Upper lobe of right lung (tissue), 1 donor: ENCODE measurements at regions not wholly inside any gene's neighbourhood (a gene's known extent, or its start where the extent isn't known, plus 50 kb on each side); places are given as distances from the start of the nearest gene placed in this dataset.

ENCODE experiments used
- ATAC-seq: fragments of 200-7000 bp; cut with Tn5 transposase; one replicate; pipeline ENCODE4 v1.9.1; 2020; ENCODE audit warnings: mild to moderate bottlenecking, moderate library complexity
- DNase-seq: peaks from one replicate; pipeline ENCODE4 v3.0.0-alpha.2; 2020
- H3K27ac ChIP-seq: fragments of 200-600 bp; one replicate; pipeline ENCODE4 v1.8.0; 2022
- H3K27me3 ChIP-seq: fragments of 200-600 bp; one replicate; pipeline ENCODE4 v1.8.0; 2022; ENCODE audit warnings: mild to moderate bottlenecking
- H3K36me3 ChIP-seq: fragments of 200-600 bp; one replicate; pipeline ENCODE4 v1.8.0; 2022
- H3K4me1 ChIP-seq: fragments of 200-600 bp; one replicate; pipeline ENCODE4 v1.8.0; 2022
- H3K4me3 ChIP-seq: fragments of 200-600 bp; one replicate; pipeline ENCODE4 v1.8.0; 2022; ENCODE audit warnings: mild to moderate bottlenecking
- H3K9me3 ChIP-seq: fragments of 200-600 bp; one replicate; pipeline ENCODE4 v1.8.0; 2022
- intact Hi-C: fragments of 100-400 bp; cut with DNase I; formaldehyde crosslinking; loops from one replicate; pipeline ENCODE4 v1.11.0; 2022
- TF ChIP-seq, protein P1 (sequence below): fragments of 200-600 bp; IDR thresholded peaks from one replicate; pipeline ENCODE4 v1.8.0; 2022; ENCODE audit warnings: antibody characterized with exemption
- donor health status: DM: no; HTN: yes; CAD: no; lungs with severe emphysema.

DNA sequence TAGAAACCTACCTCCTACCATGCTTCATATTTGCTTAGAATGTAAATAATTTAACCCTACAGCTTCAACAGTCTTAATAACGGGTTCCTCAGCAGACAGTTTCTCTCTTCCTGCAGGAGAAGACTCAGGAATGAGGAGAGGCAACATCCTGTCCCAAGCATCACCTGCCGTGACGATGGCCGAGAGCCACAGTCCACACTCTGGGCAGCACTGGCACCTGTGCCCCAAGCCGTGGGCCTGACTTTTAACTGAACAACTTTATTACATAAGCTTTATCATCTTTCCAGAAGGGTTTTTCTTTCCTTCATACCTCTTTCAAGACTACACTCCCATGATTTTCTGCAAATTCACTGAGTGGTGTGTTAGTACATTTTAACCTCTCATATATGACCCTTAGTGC is 856.0 kb downstream of the GALR1 start:
- no peak overlapping the region for H3K4me3 ChIP-seq
- no peaks in the 10 kb centered on the region for H3K27me3 ChIP-seq
- no peaks in the 10 kb centered on the region for H3K4me1 ChIP-seq
- no peak overlapping the region for H3K27ac ChIP-seq
- DNase-seq (no peak), ATAC-seq (no peak)
- no peaks in the 10 kb centered on the region for H3K36me3 ChIP-seq
- TF ChIP-seq, protein P1, sequence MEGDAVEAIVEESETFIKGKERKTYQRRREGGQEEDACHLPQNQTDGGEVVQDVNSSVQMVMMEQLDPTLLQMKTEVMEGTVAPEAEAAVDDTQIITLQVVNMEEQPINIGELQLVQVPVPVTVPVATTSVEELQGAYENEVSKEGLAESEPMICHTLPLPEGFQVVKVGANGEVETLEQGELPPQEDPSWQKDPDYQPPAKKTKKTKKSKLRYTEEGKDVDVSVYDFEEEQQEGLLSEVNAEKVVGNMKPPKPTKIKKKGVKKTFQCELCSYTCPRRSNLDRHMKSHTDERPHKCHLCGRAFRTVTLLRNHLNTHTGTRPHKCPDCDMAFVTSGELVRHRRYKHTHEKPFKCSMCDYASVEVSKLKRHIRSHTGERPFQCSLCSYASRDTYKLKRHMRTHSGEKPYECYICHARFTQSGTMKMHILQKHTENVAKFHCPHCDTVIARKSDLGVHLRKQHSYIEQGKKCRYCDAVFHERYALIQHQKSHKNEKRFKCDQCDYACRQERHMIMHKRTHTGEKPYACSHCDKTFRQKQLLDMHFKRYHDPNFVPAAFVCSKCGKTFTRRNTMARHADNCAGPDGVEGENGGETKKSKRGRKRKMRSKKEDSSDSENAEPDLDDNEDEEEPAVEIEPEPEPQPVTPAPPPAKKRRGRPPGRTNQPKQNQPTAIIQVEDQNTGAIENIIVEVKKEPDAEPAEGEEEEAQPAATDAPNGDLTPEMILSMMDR, result no peak
- intact Hi-C loops, result no loop called here
- no peaks in the 10 kb centered on the region for H3K9me3 ChIP-seq

DNA sequence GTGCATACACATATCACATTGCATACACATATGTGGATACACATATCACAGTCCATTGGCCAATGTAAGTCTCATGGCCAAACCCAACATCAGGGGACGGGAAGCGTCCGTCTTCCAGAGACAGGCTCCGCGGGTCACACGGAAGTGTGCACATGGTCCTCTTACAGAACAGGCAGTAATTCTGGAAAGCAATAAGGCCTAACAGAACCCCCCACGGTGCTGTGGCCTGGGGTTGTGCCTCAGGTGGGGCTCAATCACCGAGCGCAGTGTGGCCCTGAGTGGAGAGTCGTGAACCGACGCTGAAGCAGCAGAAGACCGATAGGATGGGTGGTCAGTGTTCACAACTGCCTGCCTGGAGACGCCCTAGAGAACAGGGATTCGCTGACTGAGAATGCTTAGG is 857.3 kb downstream of the GALR1 start:
- no peaks in the 10 kb centered on the region for H3K36me3 ChIP-seq
- H3K27me3 ChIP-seq, result no peaks in the 10 kb centered on the region
- no peaks in the 10 kb centered on the region for H3K4me1 ChIP-seq
- ATAC-seq (no peak), DNase-seq (no peak)
- intact Hi-C loops, result no loop called here
- no peaks in the 10 kb centered on the region for H3K9me3 ChIP-seq
- no peak overlapping the region for H3K27ac ChIP-seq
- TF ChIP-seq, protein P1, result no peak
- no peak overlapping the region for H3K4me3 ChIP-seq

DNA sequence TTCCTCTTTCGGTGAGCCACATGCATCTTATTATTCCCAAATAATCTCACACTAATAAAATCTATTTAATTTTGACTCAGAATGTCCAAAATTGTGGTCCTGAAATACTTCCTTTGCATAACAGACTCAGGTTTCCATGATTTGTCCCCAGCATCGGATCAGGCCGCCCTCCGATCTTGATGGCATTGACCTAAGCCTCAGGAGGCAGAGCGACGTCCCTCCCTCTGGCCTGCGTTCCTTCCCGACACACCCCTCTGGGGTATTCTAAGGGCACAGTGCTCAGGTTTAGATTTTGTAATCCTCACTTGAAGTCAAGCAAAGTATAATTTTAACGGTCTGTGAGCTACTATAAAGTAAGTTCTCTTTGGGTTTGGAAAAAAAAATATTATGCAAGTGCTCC is 857.7 kb downstream of the GALR1 start:
- Histone ChIP-seq H3K27me3 (no peaks in the 10 kb centered on the region), H3K9me3 (no peaks in the 10 kb centered on the region), H3K36me3 (no peaks in the 10 kb centered on the region), H3K4me3 (no peak overlapping the region), H3K4me1 (no peaks in the 10 kb centered on the region), H3K27ac (no peak overlapping the region)
- DNase-seq, result no peak
- intact Hi-C loops, result no loop called here
- TF ChIP-seq, protein P1, result no peak
- ATAC-seq, result peak; percentile 72

GRCh38 chr18:78108554-78108953 is 858.9 kb downstream of the GALR1 start:
- Histone ChIP-seq H3K4me3 (no peak overlapping the region), H3K9me3 (no peaks in the 10 kb centered on the region), H3K4me1 (no peaks in the 10 kb centered on the region), H3K27me3 (no peaks in the 10 kb centered on the region), H3K36me3 (no peaks in the 10 kb centered on the region), H3K27ac (no peak overlapping the region)
- intact Hi-C loops, result no loop called here
- ATAC-seq (peak; percentile 9), DNase-seq (no peak)
- TF ChIP-seq, protein P1, result no peak

DNA sequence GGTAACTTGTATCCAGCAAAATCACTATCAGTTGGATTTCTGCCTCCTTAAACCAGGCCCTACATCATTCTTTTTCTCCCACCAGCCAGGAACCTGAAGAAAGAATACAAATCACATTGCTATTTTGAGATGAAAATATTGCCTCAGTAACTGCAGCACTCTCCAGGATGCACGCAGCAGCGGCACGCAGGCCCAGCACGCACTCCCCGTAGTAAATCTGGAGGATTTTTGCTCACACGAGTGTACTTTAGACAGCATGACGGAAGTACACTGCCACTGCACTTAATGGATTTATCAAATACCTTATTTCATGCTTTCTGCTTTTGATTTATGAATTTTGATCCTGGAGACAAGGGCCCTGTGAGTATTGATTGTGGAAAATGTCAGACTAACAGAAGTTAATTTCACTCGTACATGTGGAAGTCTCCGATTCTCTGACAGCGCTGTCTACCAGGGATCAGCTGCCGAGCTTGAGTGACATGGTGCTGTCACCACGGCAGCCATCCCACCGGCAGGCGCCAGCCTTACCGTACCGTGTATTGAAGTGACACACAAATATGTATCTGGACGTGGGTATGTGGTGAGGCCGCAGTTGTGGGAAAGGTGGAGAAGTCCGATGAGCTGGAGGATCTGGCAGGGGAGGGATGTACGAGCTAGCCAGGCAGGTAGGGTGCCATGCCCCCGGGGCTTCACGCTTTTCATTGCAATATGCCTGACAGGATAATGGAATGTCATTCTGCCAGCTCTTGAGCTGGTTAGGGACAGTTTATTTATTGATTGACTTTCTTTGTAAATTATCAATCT is 863.7 kb downstream of the GALR1 start:
- H3K27me3 ChIP-seq, result no peaks in the 10 kb centered on the region
- TF ChIP-seq, protein P1, result no peak
- H3K9me3 ChIP-seq, result no peaks in the 10 kb centered on the region
- H3K4me3 ChIP-seq, result no peak overlapping the region
- DNase-seq (no peak), ATAC-seq (no peak)
- no peaks in the 10 kb centered on the region for H3K4me1 ChIP-seq
- no peak overlapping the region for H3K27ac ChIP-seq
- H3K36me3 ChIP-seq, result no peaks in the 10 kb centered on the region
- intact Hi-C loops, result no loop called here

DNA sequence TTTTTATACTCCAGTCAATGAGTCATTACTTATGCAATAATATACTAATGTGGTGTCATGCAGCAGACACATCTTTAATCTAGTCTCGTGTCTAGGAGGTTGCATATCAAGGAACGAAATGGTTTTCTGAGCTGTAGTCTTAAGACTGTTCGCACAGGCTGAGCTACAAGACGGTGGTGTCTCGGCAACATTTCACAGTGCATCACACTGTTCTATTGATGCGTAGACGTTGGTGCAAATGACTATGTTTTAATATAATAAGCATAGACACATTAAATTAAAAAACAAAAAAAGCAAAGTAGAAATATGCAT is 864.2 kb downstream of the GALR1 start:
- intact Hi-C loops, result no loop called here
- no peak overlapping the region for H3K4me3 ChIP-seq
- no peaks in the 10 kb centered on the region for H3K4me1 ChIP-seq
- no peak for DNase-seq
- ATAC-seq, result no peak
- H3K27me3 ChIP-seq, result no peaks in the 10 kb centered on the region
- no peak overlapping the region for H3K27ac ChIP-seq
- no peaks in the 10 kb centered on the region for H3K36me3 ChIP-seq
- TF ChIP-seq, protein P1, result no peak
- no peaks in the 10 kb centered on the region for H3K9me3 ChIP-seq
